Brain microvascular endothelial cell (primary cell): ENCODE measurements at regions not wholly inside any gene's neighbourhood (a gene's known extent, or its start where the extent isn't known, plus 50 kb on each side); places are given as distances from the start of the nearest gene placed in this dataset.

Source experiments
- DNase-seq: peaks from one replicate; pipeline ENCODE4 v3.0.0-alpha.2; 2020
- H3K27ac ChIP-seq: fragments of 250-450 bp; sonication (Bioruptor Pico); 2 replicates; pipeline ENCODE4 v1.5.1; 2020; ENCODE audit warnings: mild to moderate bottlenecking, moderate library complexity
- H3K27me3 ChIP-seq: fragments of 250-450 bp; sonication (Bioruptor Pico); replicated peaks from 2 replicates; pipeline ENCODE4 v1.5.1; 2020; ENCODE audit warnings: mild to moderate bottlenecking
- H3K36me3 ChIP-seq: fragments of 250-450 bp; sonication (Bioruptor Pico); replicated peaks from 2 replicates; pipeline ENCODE4 v1.5.1; 2020; ENCODE audit warnings: mild to moderate bottlenecking
- H3K4me3 ChIP-seq: 2 replicates; pipeline ENCODE4 v1.5.1; 2011; ENCODE audit warnings: low read depth, mild to moderate bottlenecking, control low read depth, low read length, moderate library complexity
- in situ Hi-C: cut with HindIII; loops from 2 replicates; pipeline ENCODE4 v1.10.0; 2017; ENCODE audit warnings: low sequenced_read_pairs, low pct_ligation_motif_present
- TF ChIP-seq, protein P1 (sequence below): IDR thresholded peaks from 2 replicates; pipeline ENCODE4 v1.5.1; 2011; ENCODE audit warnings: low read depth, mild to moderate bottlenecking, moderate library complexity, low read length, control low read depth, inconsistent platforms; ENCODE audit errors: missing control alignments

DNA sequence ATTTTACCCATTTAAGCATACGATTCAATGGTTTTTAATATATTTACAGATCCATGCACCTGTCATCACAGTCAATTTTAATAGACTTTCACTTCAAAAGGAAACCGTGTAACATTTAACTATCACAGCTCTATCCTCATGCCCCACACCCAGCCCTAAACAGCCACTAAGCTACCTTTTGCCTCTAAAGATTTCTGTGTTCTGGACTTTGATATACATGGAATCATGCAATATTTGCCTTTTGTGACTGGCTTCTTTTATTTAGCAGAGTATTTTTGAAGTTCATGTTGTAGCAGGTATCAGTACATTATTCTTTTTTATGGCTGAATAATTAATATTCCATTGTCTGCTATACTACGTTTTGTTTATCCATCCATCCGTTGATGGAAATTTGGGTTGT is 50.3 kb upstream of the STX16 start:
- no peak for DNase-seq
- H3K36me3 ChIP-seq = no peaks in the 10 kb centered on the region
- H3K4me3 ChIP-seq = no peak overlapping the region
- no peak overlapping the region for H3K27ac ChIP-seq
- in situ Hi-C loops = no loop called here
- TF ChIP-seq, protein P1, sequence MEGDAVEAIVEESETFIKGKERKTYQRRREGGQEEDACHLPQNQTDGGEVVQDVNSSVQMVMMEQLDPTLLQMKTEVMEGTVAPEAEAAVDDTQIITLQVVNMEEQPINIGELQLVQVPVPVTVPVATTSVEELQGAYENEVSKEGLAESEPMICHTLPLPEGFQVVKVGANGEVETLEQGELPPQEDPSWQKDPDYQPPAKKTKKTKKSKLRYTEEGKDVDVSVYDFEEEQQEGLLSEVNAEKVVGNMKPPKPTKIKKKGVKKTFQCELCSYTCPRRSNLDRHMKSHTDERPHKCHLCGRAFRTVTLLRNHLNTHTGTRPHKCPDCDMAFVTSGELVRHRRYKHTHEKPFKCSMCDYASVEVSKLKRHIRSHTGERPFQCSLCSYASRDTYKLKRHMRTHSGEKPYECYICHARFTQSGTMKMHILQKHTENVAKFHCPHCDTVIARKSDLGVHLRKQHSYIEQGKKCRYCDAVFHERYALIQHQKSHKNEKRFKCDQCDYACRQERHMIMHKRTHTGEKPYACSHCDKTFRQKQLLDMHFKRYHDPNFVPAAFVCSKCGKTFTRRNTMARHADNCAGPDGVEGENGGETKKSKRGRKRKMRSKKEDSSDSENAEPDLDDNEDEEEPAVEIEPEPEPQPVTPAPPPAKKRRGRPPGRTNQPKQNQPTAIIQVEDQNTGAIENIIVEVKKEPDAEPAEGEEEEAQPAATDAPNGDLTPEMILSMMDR = no peak
- no peaks in the 10 kb centered on the region for H3K27me3 ChIP-seq

GRCh38 chr20:58599966-58600365 is 51.1 kb upstream of the STX16 start:
- in situ Hi-C loops = no loop called here
- H3K36me3 ChIP-seq = no peaks in the 10 kb centered on the region
- no peak overlapping the region for H3K4me3 ChIP-seq
- DNase-seq = no peak
- H3K27me3 ChIP-seq = no peaks in the 10 kb centered on the region
- TF ChIP-seq, protein P1 = no peak
- H3K27ac ChIP-seq = no peak overlapping the region

- TF ChIP-seq, protein P1 = no peak
- in situ Hi-C loops = no loop called here
These were observed 52.7 kb upstream of the STX16 start for GRCh38 chr20:58598211-58599015.

DNA sequence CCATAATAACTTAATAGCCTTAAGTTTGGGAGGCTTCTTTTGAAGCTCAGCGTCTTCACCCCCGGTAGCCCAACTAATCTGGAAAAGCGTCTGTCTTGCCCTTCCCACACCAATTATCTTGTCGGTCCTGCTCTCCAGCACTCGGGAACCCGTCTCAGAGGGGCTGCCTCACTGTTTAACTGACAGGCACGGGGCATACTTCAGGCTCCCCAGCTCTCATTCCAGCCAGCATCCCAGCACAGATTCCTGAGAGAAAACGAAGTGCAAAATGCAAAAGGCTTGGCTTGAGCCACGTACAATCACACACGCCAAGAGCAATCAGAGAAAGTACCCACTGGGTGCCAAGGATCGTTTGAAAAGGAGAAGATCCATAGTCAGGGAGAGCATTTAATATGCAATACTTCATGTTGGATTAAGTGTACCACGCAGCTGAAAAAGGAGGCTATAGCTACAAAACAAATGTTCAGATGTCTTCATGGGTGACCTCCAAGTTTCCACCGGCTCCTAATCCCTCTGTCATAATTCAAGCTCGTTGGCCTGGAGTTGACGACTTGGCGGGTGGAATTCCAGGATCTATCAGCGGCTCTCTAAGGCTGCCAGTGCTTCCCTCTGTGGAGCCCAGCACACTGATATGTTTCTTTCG is 53.7 kb upstream of the STX16 start:
- no peaks in the 10 kb centered on the region for H3K27me3 ChIP-seq
- H3K27ac ChIP-seq = no peak overlapping the region
- in situ Hi-C loops = no loop called here
- no peak for DNase-seq
- no peaks in the 10 kb centered on the region for H3K36me3 ChIP-seq
- H3K4me3 ChIP-seq = no peak overlapping the region
- TF ChIP-seq, protein P1 = no peak

More at GRCh38 chr20:58598211-58599015, 52.7 kb upstream of the STX16 start:
- Histone ChIP-seq H3K4me3 (no peak overlapping the region), H3K27ac (no peak overlapping the region), H3K27me3 (no peaks in the 10 kb centered on the region), H3K36me3 (no peaks in the 10 kb centered on the region)
- DNase-seq = no peak

GRCh38 chr20:58596750-58597248 is 54.3 kb upstream of the STX16 start:
- Histone ChIP-seq H3K36me3 (no peaks in the 10 kb centered on the region), H3K4me3 (no peak overlapping the region), H3K27ac (no peak overlapping the region), H3K27me3 (no peaks in the 10 kb centered on the region)
- no peak for DNase-seq
- TF ChIP-seq, protein P1 = no peak
- in situ Hi-C loops = no loop called here
